CD8-positive, alpha-beta memory T cell (primary cell): ENCODE measurements at regions not wholly inside any gene's neighbourhood (a gene's known extent, or its start where the extent isn't known, plus 50 kb on each side); places are given as distances from the start of the nearest gene placed in this dataset.
A peak's percentile ranks its signal among the peaks of the same experiment; 100 is the strongest.
"Not testable (repeated sequence)": the region's sequence is repeated elsewhere in the genome, so short reads cannot be mapped to it uniquely, and the experiment has no call there.

ENCODE experiments used
- CTCF ChIA-PET: fragments of 350-600 bp; sonication (Branson Sonifier 250); formaldehyde crosslinking; loops from one replicate; lab custom pipeline; 2021; ENCODE audit warnings: antibody characterized with exemption; lab: Charles Lee
- POLR2A ChIA-PET: fragments of 350-600 bp; sonication (Branson Sonifier 250); formaldehyde crosslinking; loops from one replicate; lab custom pipeline; 2021; ENCODE audit warnings: antibody characterized with exemption; lab: Charles Lee
- DNase-seq, 5 donors: peaks; one replicate each; pipeline versions ENCODE4 v3.0.0 to v3.0.0-alpha.2; 2020 to 2022; ENCODE audit warnings: mixed read lengths in 1 of 5
- H3K27ac ChIP-seq: one replicate; pipeline ENCODE4 v1.7.0; 2013; ENCODE audit warnings: low read depth, mild to moderate bottlenecking, low read length, moderate library complexity
- H3K27me3 ChIP-seq: 2 replicates; pipeline ENCODE4 v1.7.0; 2013; ENCODE audit warnings: low read length, mild to moderate bottlenecking; ENCODE audit not compliant: insufficient read depth, poor library complexity, severe bottlenecking
- H3K36me3 ChIP-seq: 2 replicates; pipeline ENCODE4 v1.7.0; 2013; ENCODE audit warnings: mild to moderate bottlenecking, low read length, moderate library complexity; ENCODE audit not compliant: insufficient read depth
- H3K4me1 ChIP-seq: 2 replicates; pipeline ENCODE4 v1.7.0; 2013; ENCODE audit warnings: mild to moderate bottlenecking, low read length, moderate library complexity; ENCODE audit not compliant: insufficient read depth
- H3K4me3 ChIP-seq: 2 replicates; pipeline ENCODE4 v1.7.0; 2013; ENCODE audit warnings: mild to moderate bottlenecking, low read length
- H3K9me3 ChIP-seq: 2 replicates; pipeline ENCODE4 v1.7.0; 2013; ENCODE audit warnings: mild to moderate bottlenecking, low read length
- H3K27ac Mint-ChIP-seq, 8 donors: one replicate each; pipeline ENCODE4 v1.8.0; 2020 to 2021; ENCODE audit warnings: mixed read lengths in 8 of 8, mild to moderate bottlenecking in 6 of 8, inconsistent platforms in 3 of 8, moderate library complexity in 3 of 8
- H3K27me3 Mint-ChIP-seq, 2 donors: one replicate each; pipeline ENCODE4 v1.8.0; 2020 to 2021; ENCODE audit warnings: mixed read lengths in 2 of 2, mild to moderate bottlenecking in 1 of 2, moderate library complexity in 1 of 2
- H3K36me3 Mint-ChIP-seq, 3 donors: one replicate each; pipeline ENCODE4 v1.8.0; 2020 to 2021; ENCODE audit warnings: mixed read lengths in 3 of 3, inconsistent platforms in 1 of 3, mild to moderate bottlenecking in 1 of 3
- H3K4me1 Mint-ChIP-seq, 3 donors: one replicate each; pipeline ENCODE4 v1.8.0; 2020 to 2021; ENCODE audit warnings: mixed read lengths in 3 of 3, inconsistent platforms in 1 of 3, mild to moderate bottlenecking in 1 of 3
- H3K4me3 Mint-ChIP-seq, 7 donors: one replicate each; pipeline ENCODE4 v1.8.0; 2020 to 2021; ENCODE audit warnings: mixed read lengths in 7 of 7, mild to moderate bottlenecking in 6 of 7, moderate library complexity in 4 of 7, inconsistent platforms in 2 of 7
- H3K9me3 Mint-ChIP-seq, 5 donors: one replicate each; pipeline ENCODE4 v1.8.0; 2020 to 2022; ENCODE audit warnings: mixed read lengths in 5 of 5, mild to moderate bottlenecking in 3 of 5, moderate library complexity in 2 of 5, inconsistent platforms in 1 of 5

GRCh38 chr6:118367314-118367713 lies 180.8 kb upstream of the PLN start:
- Histone ChIP-seq H3K9me3 (no peaks in the 10 kb centered on the region), H3K36me3 (no peaks in the 10 kb centered on the region), H3K4me1 (no peaks in the 10 kb centered on the region), H3K27me3 (no peaks in the 10 kb centered on the region), H3K27ac (no peak overlapping the region), H3K4me3 (no peak overlapping the region)
- no peaks in the 10 kb centered on the region for H3K27me3 Mint-ChIP-seq
- DNase-seq = no peak
- H3K9me3 Mint-ChIP-seq = peaks cover 6 to 13% (median 8%) of the 10 kb centered on the region in 5 donors
- no peak overlapping the region for H3K4me3 Mint-ChIP-seq
- POLR2A ChIA-PET = no interaction called here
- CTCF ChIA-PET = no interaction called here
- no peak overlapping the region for H3K27ac Mint-ChIP-seq
- H3K36me3 Mint-ChIP-seq = no peaks in the 10 kb centered on the region
- no peaks in the 10 kb centered on the region for H3K4me1 Mint-ChIP-seq

DNA sequence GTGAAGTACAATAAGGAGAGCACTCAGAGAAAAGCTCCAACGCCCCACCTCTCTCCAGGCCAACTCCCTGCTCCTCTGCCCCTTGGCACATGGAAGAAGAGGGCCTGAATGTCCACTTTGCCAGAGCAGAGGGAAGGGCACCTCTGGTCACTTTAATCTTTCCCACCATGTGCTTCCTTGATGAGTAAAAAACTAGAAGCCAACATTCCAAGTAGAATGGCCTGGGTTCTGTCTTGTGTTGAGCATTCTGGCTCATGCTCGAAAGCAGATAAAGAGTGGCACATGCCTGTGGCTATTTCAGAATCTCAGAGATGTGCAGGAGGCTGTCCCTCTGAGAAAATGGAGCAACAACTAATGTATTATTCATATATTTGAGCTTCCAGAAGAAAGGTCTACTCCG lies 177.4 kb upstream of the PLN start:
- Mint-ChIP-seq H3K36me3 (peaks cover 0 to 8% (median 4%) of the 10 kb centered on the region in 3 donors), H3K9me3 (peaks cover 6 to 13% (median 8%) of the 10 kb centered on the region in 5 donors), H3K27me3 (no peaks in the 10 kb centered on the region), H3K4me1 (no peaks in the 10 kb centered on the region), H3K27ac (peak overlapping the region in 1 of 8 donors; percentile 5), H3K4me3 (no peak overlapping the region)
- Histone ChIP-seq H3K36me3 (no peaks in the 10 kb centered on the region), H3K27me3 (no peaks in the 10 kb centered on the region), H3K9me3 (no peaks in the 10 kb centered on the region), H3K27ac (no peak overlapping the region), H3K4me1 (no peaks in the 10 kb centered on the region), H3K4me3 (no peak overlapping the region)
- POLR2A ChIA-PET = no interaction called here
- CTCF ChIA-PET = no interaction called here
- DNase-seq = no peak

GRCh38 chr6:118371955-118372354 lies 176.1 kb upstream of the PLN start:
- ChIA-PET POLR2A (no interaction called here), CTCF (no interaction called here)
- no peaks in the 10 kb centered on the region for H3K4me1 ChIP-seq
- H3K27ac ChIP-seq = no peak overlapping the region
- Mint-ChIP-seq H3K27me3 (no peaks in the 10 kb centered on the region), H3K27ac (no peak overlapping the region), H3K36me3 (peaks cover 0 to 8% (median 6%) of the 10 kb centered on the region in 3 donors), H3K4me3 (no peak overlapping the region), H3K9me3 (peaks cover 6 to 13% (median 8%) of the 10 kb centered on the region in 5 donors), H3K4me1 (no peaks in the 10 kb centered on the region)
- no peak for DNase-seq
- H3K9me3 ChIP-seq = no peaks in the 10 kb centered on the region
- H3K36me3 ChIP-seq = no peaks in the 10 kb centered on the region
- H3K27me3 ChIP-seq = no peaks in the 10 kb centered on the region
- H3K4me3 ChIP-seq = no peak overlapping the region

GRCh38 chr6:118372413-118372812 lies 175.7 kb upstream of the PLN start:
- ChIA-PET POLR2A (no interaction called here), CTCF (no interaction called here)
- peaks cover 6 to 13% (median 8%) of the 10 kb centered on the region in 5 donors for H3K9me3 Mint-ChIP-seq
- no peaks in the 10 kb centered on the region for H3K4me1 Mint-ChIP-seq
- H3K36me3 Mint-ChIP-seq = peaks cover 0 to 8% (median 6%) of the 10 kb centered on the region in 3 donors
- no peaks in the 10 kb centered on the region for H3K27me3 Mint-ChIP-seq
- no peak for DNase-seq
- H3K4me1 ChIP-seq = no peaks in the 10 kb centered on the region
- no peaks in the 10 kb centered on the region for H3K9me3 ChIP-seq
- no peak overlapping the region for H3K27ac ChIP-seq
- no peaks in the 10 kb centered on the region for H3K27me3 ChIP-seq
- H3K36me3 ChIP-seq = no peaks in the 10 kb centered on the region
- no peak overlapping the region for H3K4me3 ChIP-seq
- H3K27ac Mint-ChIP-seq = no peak overlapping the region
- no peak overlapping the region for H3K4me3 Mint-ChIP-seq

GRCh38 chr6:118377711-118378414 lies 170.2 kb upstream of the PLN start:
- Histone ChIP-seq H3K9me3 (no peaks in the 10 kb centered on the region), H3K4me3 (no peak overlapping the region), H3K4me1 (no peaks in the 10 kb centered on the region), H3K27ac (no peak overlapping the region), H3K36me3 (no peaks in the 10 kb centered on the region), H3K27me3 (no peaks in the 10 kb centered on the region)
- POLR2A ChIA-PET = no interaction called here
- peaks cover 0 to 16% (median 11%) of the 10 kb centered on the region in 3 donors for H3K36me3 Mint-ChIP-seq
- H3K4me1 Mint-ChIP-seq = no peaks in the 10 kb centered on the region
- H3K27me3 Mint-ChIP-seq = no peaks in the 10 kb centered on the region
- no peak overlapping the region for H3K4me3 Mint-ChIP-seq
- DNase-seq = no peak
- peaks cover 0 to 4% (median 0%) of the 10 kb centered on the region in 5 donors for H3K9me3 Mint-ChIP-seq
- CTCF ChIA-PET = no interaction called here
- peak overlapping the region in 1 of 8 donors; percentile 66 for H3K27ac Mint-ChIP-seq

DNA sequence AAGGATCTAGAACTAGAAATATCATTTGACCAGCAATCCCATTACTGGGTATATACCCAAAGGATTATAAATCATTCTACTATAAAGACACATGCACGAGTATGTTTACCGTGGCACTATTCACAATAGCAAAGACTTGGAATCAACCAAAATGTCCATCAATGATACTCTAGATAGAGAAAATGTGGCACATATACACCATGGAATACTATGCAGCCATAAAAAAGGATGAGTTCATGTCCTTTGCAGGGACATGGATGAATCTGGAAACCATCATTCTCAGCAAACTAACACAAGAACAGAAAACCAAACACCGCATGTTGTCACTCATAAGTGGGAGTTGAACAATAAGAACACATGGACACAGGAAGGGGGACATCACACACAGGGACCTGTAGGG lies 167.5 kb upstream of the PLN start:
- POLR2A ChIA-PET, H3K4me3 Mint-ChIP-seq, H3K4me3 ChIP-seq, H3K4me1 Mint-ChIP-seq, H3K27ac Mint-ChIP-seq, DNase-seq, H3K36me3 ChIP-seq, H3K27me3 Mint-ChIP-seq, H3K9me3 ChIP-seq, H3K9me3 Mint-ChIP-seq, H3K36me3 Mint-ChIP-seq, CTCF ChIA-PET, H3K4me1 ChIP-seq, H3K27ac ChIP-seq, H3K27me3 ChIP-seq: not testable (repeated sequence)

- no peak overlapping the region for H3K27ac ChIP-seq
- CTCF ChIA-PET = no interaction called here
- no peaks in the 10 kb centered on the region for H3K27me3 ChIP-seq
- POLR2A ChIA-PET = no interaction called here
- Mint-ChIP-seq H3K4me3 (no peak overlapping the region), H3K27me3 (peaks cover 0 to 1% of the 10 kb centered on the region in 2 donors), H3K4me1 (no peaks in the 10 kb centered on the region), H3K27ac (no peak overlapping the region), H3K36me3 (peaks cover 0 to 14% (median 7%) of the 10 kb centered on the region in 3 donors), H3K9me3 (peaks cover 0 to 4% (median 0%) of the 10 kb centered on the region in 5 donors)
- H3K4me1 ChIP-seq = no peaks in the 10 kb centered on the region
- no peaks in the 10 kb centered on the region for H3K36me3 ChIP-seq
- no peak overlapping the region for H3K4me3 ChIP-seq
- no peak for DNase-seq
- no peaks in the 10 kb centered on the region for H3K9me3 ChIP-seq
Observed at GRCh38 chr6:118382126-118382525, 166.0 kb upstream of the PLN start.

GRCh38 chr6:118383924-118384323 lies 164.2 kb upstream of the PLN start:
- Mint-ChIP-seq H3K36me3 (peaks cover 0 to 13% (median 6%) of the 10 kb centered on the region in 3 donors), H3K27ac (no peak overlapping the region), H3K9me3 (peaks cover 0 to 4% (median 0%) of the 10 kb centered on the region in 5 donors), H3K4me1 (no peaks in the 10 kb centered on the region), H3K27me3 (peaks cover 0 to 1% of the 10 kb centered on the region in 2 donors), H3K4me3 (no peak overlapping the region)
- Histone ChIP-seq H3K36me3 (no peaks in the 10 kb centered on the region), H3K27me3 (no peaks in the 10 kb centered on the region), H3K9me3 (no peaks in the 10 kb centered on the region), H3K4me1 (no peaks in the 10 kb centered on the region), H3K4me3 (no peak overlapping the region), H3K27ac (no peak overlapping the region)
- ChIA-PET POLR2A (no interaction called here), CTCF (no interaction called here)
- no peak for DNase-seq
